WTC11 (cell line): ENCODE measurements at regions not wholly inside any gene's neighbourhood (a gene's known extent, or its start where the extent isn't known, plus 50 kb on each side); places are given as distances from the start of the nearest gene placed in this dataset.

Source experiments
- ATAC-seq: fragments of 200-7000 bp; cut with Tn5 transposase; 2 replicates; pipeline ENCODE4 v1.10.0; 2021; ENCODE audit warnings: mild to moderate bottlenecking, moderate library complexity
- CTCF ChIA-PET: fragments of 300-600 bp; sonication (Branson Sonifier 250); formaldehyde crosslinking; loops from one replicate; lab custom pipeline; 2021; ENCODE audit warnings: antibody characterized with exemption; lab: Charles Lee
- POLR2A ChIA-PET: fragments of 350-600 bp; sonication (Branson Sonifier 250); formaldehyde crosslinking; loops from one replicate; lab custom pipeline; 2021; ENCODE audit warnings: antibody characterized with exemption; lab: Charles Lee
- DNase-seq: peaks from one replicate; pipeline ENCODE4 v3.0.0; 2021; ENCODE audit warnings: low spot score
- H3K27ac Mint-ChIP-seq: 2 replicates; pipeline ENCODE4 v1.8.0; 2021; ENCODE audit warnings: mixed read lengths
- H3K27me3 Mint-ChIP-seq: 2 replicates; pipeline ENCODE4 v1.8.0; 2021; ENCODE audit warnings: low read depth, mild to moderate bottlenecking, moderate library complexity, mixed read lengths
- H3K36me3 Mint-ChIP-seq: 2 replicates; pipeline ENCODE4 v1.8.0; 2021; ENCODE audit warnings: mixed read lengths
- H3K4me1 Mint-ChIP-seq: 2 replicates; pipeline ENCODE4 v1.8.0; 2022; ENCODE audit warnings: mixed read lengths
- H3K4me3 Mint-ChIP-seq: 2 replicates; pipeline ENCODE4 v1.8.0; 2021; ENCODE audit warnings: mild to moderate bottlenecking, moderate library complexity, mixed read lengths
- H3K9me3 Mint-ChIP-seq: 2 replicates; pipeline ENCODE4 v1.8.0; 2021; ENCODE audit warnings: mixed read lengths
- AFF4 ChIP-seq: sonication (generic); formaldehyde crosslinking; IDR thresholded peaks from 2 replicates; pipeline ENCODE4 v1.8.1; 2023; ENCODE audit warnings: mild to moderate bottlenecking, missing genetic modification reagents, borderline replicate concordance
- ATF2 ChIP-seq: sonication (generic); formaldehyde crosslinking; IDR thresholded peaks from 2 replicates; pipeline ENCODE4 v1.8.1; 2022; ENCODE audit warnings: low read depth, missing genetic modification reagents, borderline replicate concordance
- ATF6 ChIP-seq: sonication (generic); formaldehyde crosslinking; IDR thresholded peaks from 2 replicates; pipeline ENCODE4 v1.8.1; 2023; ENCODE audit warnings: mild to moderate bottlenecking, missing genetic modification reagents
- CREB1 ChIP-seq: sonication (generic); formaldehyde crosslinking; IDR thresholded peaks from 2 replicates; pipeline ENCODE4 v1.8.0; 2023; ENCODE audit warnings: mild to moderate bottlenecking, missing genetic modification reagents
- EMX1 ChIP-seq: fragments of 250-450 bp; sonication (Bioruptor Pico); IDR thresholded peaks from 2 replicates; pipeline ENCODE4 v1.8.0; 2021; ENCODE audit warnings: mild to moderate bottlenecking
- HMGA2 ChIP-seq: fragments of 250-450 bp; sonication (Bioruptor Pico); IDR thresholded peaks from 2 replicates; pipeline ENCODE4 v1.4.0; 2021; ENCODE audit warnings: mild to moderate bottlenecking, moderate library complexity
- MXD4 ChIP-seq: fragments of 250-450 bp; sonication (Bioruptor Pico); IDR thresholded peaks from 2 replicates; pipeline ENCODE4 v1.8.0; 2021; ENCODE audit warnings: mild to moderate bottlenecking, moderate library complexity, borderline replicate concordance
- MYBL2 ChIP-seq: sonication (generic); formaldehyde crosslinking; IDR thresholded peaks from 2 replicates; pipeline ENCODE4 v1.8.1; 2023; ENCODE audit warnings: mild to moderate bottlenecking, moderate library complexity, missing genetic modification reagents
- PRRX2 ChIP-seq: fragments of 250-450 bp; sonication (Bioruptor Pico); IDR thresholded peaks from 2 replicates; pipeline ENCODE4 v1.8.0; 2021; ENCODE audit warnings: mild to moderate bottlenecking
- RELA ChIP-seq: sonication (generic); formaldehyde crosslinking; IDR thresholded peaks from 2 replicates; pipeline ENCODE4 v1.8.1; 2022; ENCODE audit warnings: missing genetic modification reagents, mild to moderate bottlenecking, borderline replicate concordance
- RORB ChIP-seq: fragments of 250-450 bp; sonication (Bioruptor Pico); IDR thresholded peaks from 2 replicates; pipeline ENCODE4 v1.9.0; 2021; ENCODE audit warnings: mild to moderate bottlenecking
- SMAD3 ChIP-seq: sonication (generic); formaldehyde crosslinking; IDR thresholded peaks from 2 replicates; pipeline ENCODE4 v1.8.0; 2022; ENCODE audit warnings: missing genetic modification reagents, mild to moderate bottlenecking, borderline replicate concordance
- SOX15 ChIP-seq: fragments of 250-450 bp; sonication (Bioruptor Pico); IDR thresholded peaks from 2 replicates; pipeline ENCODE4 v1.9.0; 2021; ENCODE audit warnings: mild to moderate bottlenecking
- TCF7 ChIP-seq: sonication (generic); formaldehyde crosslinking; IDR thresholded peaks from 2 replicates; pipeline ENCODE4 v1.8.0; 2022; ENCODE audit warnings: mild to moderate bottlenecking, low read depth, missing genetic modification reagents, moderate library complexity
- TEAD4 ChIP-seq: sonication (generic); formaldehyde crosslinking; IDR thresholded peaks from 2 replicates; pipeline ENCODE4 v1.8.0; 2022; ENCODE audit warnings: mild to moderate bottlenecking, missing genetic modification reagents
- TP53 ChIP-seq: sonication (generic); formaldehyde crosslinking; IDR thresholded peaks from 2 replicates; pipeline ENCODE4 v1.8.1; 2023; ENCODE audit warnings: mild to moderate bottlenecking, missing genetic modification reagents
- ZBTB21 ChIP-seq: sonication (generic); formaldehyde crosslinking; IDR thresholded peaks from 2 replicates; pipeline ENCODE4 v1.8.1; 2023; ENCODE audit warnings: mild to moderate bottlenecking, missing genetic modification reagents, borderline replicate concordance
- ZBTB43 ChIP-seq: sonication (generic); formaldehyde crosslinking; IDR thresholded peaks from 2 replicates; pipeline ENCODE4 v1.8.1; 2023; ENCODE audit warnings: mild to moderate bottlenecking, missing genetic modification reagents
- ZMAT4 ChIP-seq: fragments of 250-450 bp; sonication (Bioruptor Pico); IDR thresholded peaks from 2 replicates; pipeline ENCODE4 v1.9.0; 2021; ENCODE audit warnings: mild to moderate bottlenecking
- ZNF281 ChIP-seq: sonication (generic); formaldehyde crosslinking; IDR thresholded peaks from 2 replicates; pipeline ENCODE4 v1.8.0; 2023; ENCODE audit warnings: mild to moderate bottlenecking, missing genetic modification reagents
- ZNF317 ChIP-seq: sonication (generic); formaldehyde crosslinking; IDR thresholded peaks from 2 replicates; pipeline ENCODE4 v1.8.1; 2023; ENCODE audit warnings: low read depth, mild to moderate bottlenecking, moderate library complexity, missing genetic modification reagents, borderline replicate concordance
- ZNF396 ChIP-seq: fragments of 250-450 bp; sonication (Bioruptor Pico); IDR thresholded peaks from 2 replicates; pipeline ENCODE4 v1.8.0; 2021; ENCODE audit warnings: mild to moderate bottlenecking, moderate library complexity, borderline replicate concordance

- POLR2A ChIA-PET, result no interaction called here
- CTCF ChIA-PET, result no interaction called here
- no peak for DNase-seq
- H3K4me3 Mint-ChIP-seq, result no peak overlapping the region
- TF ChIP-seq ZNF396 (no peak), ZNF317 (CRISPR knock-in tag) (no peak), AFF4 (no peak), MXD4 (no peak), ATF2 (CRISPR knock-in tag) (no peak), SMAD3 (CRISPR knock-in tag) (no peak), ZMAT4 (CRISPR knock-in tag) (no peak), PRRX2 (no peak), ATF6 (CRISPR knock-in tag) (no peak), ZBTB21 (no peak), MYBL2 (CRISPR knock-in tag) (no peak), TEAD4 (CRISPR knock-in tag) (no peak), RORB (CRISPR knock-in tag) (no peak)
- no peaks in the 10 kb centered on the region for H3K36me3 Mint-ChIP-seq
- H3K9me3 Mint-ChIP-seq, result 0 out of 2 replicates have a peak, but pooled peaks cover under 1% of the 10 kb centered on the region
- ATAC-seq, result no peak
- H3K4me1 Mint-ChIP-seq, result peaks cover 15% of the 10 kb centered on the region
- H3K27ac Mint-ChIP-seq, result no peak overlapping the region
- H3K27me3 Mint-ChIP-seq, result no peaks in the 10 kb centered on the region
These were observed 836.1 kb upstream of the CDH8 start for GRCh38 chr16:62872339-62872738.

- ATAC-seq (no peak), DNase-seq (no peak)
- Mint-ChIP-seq H3K27me3 (no peaks in the 10 kb centered on the region), H3K9me3 (peaks cover 12% of the 10 kb centered on the region), H3K27ac (no peak overlapping the region), H3K4me1 (peaks cover 11% of the 10 kb centered on the region), H3K36me3 (peaks cover 4% of the 10 kb centered on the region; the same call in 1 of the 2 replicates), H3K4me3 (no peak overlapping the region)
- ChIA-PET POLR2A (no interaction called here), CTCF (interaction anchor here (0.8 to 1.5 kb wide), 3 partner anchors 19 to 462 kb away, joined by 3 to 7 read pairs (median 4); no protein-coding TSS in a partner anchor)
- TF ChIP-seq CREB1 (no peak), EMX1 (CRISPR knock-in tag) (no peak), SOX15 (CRISPR knock-in tag) (no peak)
These were observed 834.3 kb upstream of the CDH8 start for GRCh38 chr16:62870554-62870953.

GRCh38 chr16:62869837-62870236 is 833.6 kb upstream of the CDH8 start:
- no peaks in the 10 kb centered on the region for H3K27me3 Mint-ChIP-seq
- peaks cover 12% of the 10 kb centered on the region for H3K9me3 Mint-ChIP-seq
- POLR2A ChIA-PET, result no interaction called here
- CTCF ChIA-PET, result interaction anchor here (1.5 kb wide), 1 partner anchor 461 kb away, joined by 7 read pairs; no protein-coding TSS in a partner anchor
- DNase-seq (no peak), ATAC-seq (no peak)
- H3K27ac Mint-ChIP-seq, result no peak overlapping the region
- peaks cover 11% of the 10 kb centered on the region for H3K4me1 Mint-ChIP-seq
- H3K4me3 Mint-ChIP-seq, result no peak overlapping the region
- H3K36me3 Mint-ChIP-seq, result peaks cover 4% of the 10 kb centered on the region; the same call in 1 of the 2 replicates
- TF ChIP-seq SMAD3 (CRISPR knock-in tag) (no peak), ZNF281 (CRISPR knock-in tag) (no peak), ZMAT4 (CRISPR knock-in tag) (no peak), TCF7 (no peak), ZNF396 (no peak), ZBTB43 (CRISPR knock-in tag) (no peak), TP53 (CRISPR knock-in tag) (no peak), RELA (CRISPR knock-in tag) (no peak), HMGA2 (no peak)
